ENCODE measurements at regions not wholly inside any gene's neighbourhood (a gene's known extent, or its start where the extent isn't known, plus 50 kb on each side); places are given as distances from the start of the nearest gene placed in this dataset.

GRCh38 chr13:75071395-75071794 lies 410.6 kb downstream of the TBC1D4 start:
- TF ChIP-seq POLR2A (IDR thresholded peaks at IDR 0.05; ENCODE audit: low read depth, low read length) (no peak), POLR2AphosphoS5 (IDR thresholded peaks at IDR 0.05; ENCODE audit: low read depth, low read length) (no peak)

Data from GM12892 (cell line).